ENCODE measurements at regions not wholly inside any gene's neighbourhood (a gene's known extent, or its start where the extent isn't known, plus 50 kb on each side); places are given as distances from the start of the nearest gene placed in this dataset.

DNA sequence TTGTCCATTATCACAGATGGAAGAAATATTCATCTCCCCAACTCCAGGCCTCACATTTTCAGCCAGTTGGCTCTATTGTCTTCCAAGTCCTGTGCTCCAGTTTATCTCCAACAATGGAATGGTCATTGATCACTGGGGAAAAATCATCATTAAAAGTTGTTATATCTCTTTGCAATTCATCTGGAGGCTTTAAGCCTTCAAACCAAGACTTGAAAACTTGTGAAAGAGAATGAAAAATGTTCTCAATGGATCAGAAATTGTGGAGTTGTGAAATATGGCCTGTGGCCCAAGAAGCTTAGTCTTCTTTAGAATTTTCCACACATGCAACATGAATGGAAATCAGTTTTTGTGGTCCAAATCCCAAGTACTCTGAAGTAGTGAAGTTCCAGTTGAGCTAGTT lies 569.6 kb downstream of the EBF1 start:
- TF ChIP-seq, protein P1, sequence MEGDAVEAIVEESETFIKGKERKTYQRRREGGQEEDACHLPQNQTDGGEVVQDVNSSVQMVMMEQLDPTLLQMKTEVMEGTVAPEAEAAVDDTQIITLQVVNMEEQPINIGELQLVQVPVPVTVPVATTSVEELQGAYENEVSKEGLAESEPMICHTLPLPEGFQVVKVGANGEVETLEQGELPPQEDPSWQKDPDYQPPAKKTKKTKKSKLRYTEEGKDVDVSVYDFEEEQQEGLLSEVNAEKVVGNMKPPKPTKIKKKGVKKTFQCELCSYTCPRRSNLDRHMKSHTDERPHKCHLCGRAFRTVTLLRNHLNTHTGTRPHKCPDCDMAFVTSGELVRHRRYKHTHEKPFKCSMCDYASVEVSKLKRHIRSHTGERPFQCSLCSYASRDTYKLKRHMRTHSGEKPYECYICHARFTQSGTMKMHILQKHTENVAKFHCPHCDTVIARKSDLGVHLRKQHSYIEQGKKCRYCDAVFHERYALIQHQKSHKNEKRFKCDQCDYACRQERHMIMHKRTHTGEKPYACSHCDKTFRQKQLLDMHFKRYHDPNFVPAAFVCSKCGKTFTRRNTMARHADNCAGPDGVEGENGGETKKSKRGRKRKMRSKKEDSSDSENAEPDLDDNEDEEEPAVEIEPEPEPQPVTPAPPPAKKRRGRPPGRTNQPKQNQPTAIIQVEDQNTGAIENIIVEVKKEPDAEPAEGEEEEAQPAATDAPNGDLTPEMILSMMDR (IDR thresholded peaks at IDR 0.05; ENCODE audit: borderline replicate concordance, extremely low read depth, low read length, poor library complexity, severe bottlenecking): no peak
- no peak for TF ChIP-seq EZH2 (IDR thresholded peaks at IDR 0.05; ENCODE audit: borderline replicate concordance, low read depth, low read length, severe bottlenecking)
